NCI-H526 (cell line): ENCODE measurements at regions not wholly inside any gene's neighbourhood (a gene's known extent, or its start where the extent isn't known, plus 50 kb on each side); places are given as distances from the start of the nearest gene placed in this dataset.
A peak's percentile ranks its signal among the peaks of the same experiment; 100 is the strongest.
"Not testable (repeated sequence)": the region's sequence is repeated elsewhere in the genome, so short reads cannot be mapped to it uniquely, and the experiment has no call there.

ENCODE experiments used
- DNase-seq, 2 experiments: peaks; one replicate each; lab custom pipeline; 2025; lab: John Stamatoyannopoulos, UW

DNA sequence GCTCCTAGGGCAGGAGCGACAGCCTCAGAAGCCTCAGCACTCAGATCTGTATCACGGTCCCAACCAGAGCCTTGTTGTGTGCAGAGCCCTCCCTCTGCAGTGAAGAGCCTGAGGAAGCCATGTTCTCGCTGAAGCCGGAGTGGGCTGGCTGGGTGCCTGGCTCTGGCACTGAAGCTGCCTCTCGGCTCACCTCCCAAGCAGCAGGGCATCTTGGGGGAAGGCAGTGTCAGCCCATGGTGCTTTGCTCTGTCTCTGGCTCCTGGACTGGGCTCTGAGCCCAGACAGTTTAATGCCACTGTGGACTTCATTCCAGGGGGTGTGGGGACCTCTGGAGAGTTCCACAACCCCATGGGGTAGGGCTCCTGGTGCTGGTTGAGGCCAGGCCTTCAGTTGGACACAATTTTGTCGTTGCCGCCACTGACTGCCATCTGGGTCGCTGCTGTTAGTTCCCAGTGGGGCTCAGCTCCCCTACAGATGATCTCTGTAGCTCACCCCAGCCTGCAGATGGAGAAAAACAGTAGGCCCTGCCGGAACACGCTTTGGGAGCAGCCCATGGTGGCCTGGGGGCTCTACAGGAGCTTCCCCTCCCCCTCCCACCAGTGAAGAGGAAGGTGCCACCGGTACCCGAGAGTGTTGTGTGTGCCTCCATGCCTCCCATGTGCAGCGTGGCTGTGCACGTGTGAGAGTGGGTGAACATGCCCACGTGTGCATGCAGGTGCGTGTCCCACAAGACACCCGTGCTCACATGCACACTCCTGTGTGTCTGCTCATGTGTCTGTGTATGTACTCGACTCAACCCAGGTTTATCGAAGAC lies 86.5 kb upstream of the B3GAT1 start:
- DNase-seq = no peak

DNA sequence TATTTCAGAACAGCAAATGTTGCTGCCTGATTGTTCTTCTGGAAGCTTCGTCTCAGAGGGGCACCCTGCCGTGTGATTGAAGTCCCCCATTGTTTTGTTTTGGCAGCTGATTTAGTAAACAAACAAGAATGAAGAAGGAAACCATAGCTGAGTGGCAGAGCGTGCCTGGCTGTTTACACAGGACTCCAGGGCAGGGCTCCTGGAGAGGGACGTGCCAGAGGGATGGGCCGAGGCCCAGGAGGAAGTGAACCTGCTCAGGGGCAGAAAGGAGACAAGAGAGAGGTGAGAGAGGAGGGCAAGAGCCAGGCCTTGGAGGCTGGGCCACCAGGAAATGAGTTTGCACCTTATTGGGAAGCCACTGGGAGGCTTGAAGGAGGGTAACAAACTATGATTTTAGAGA lies 85.5 kb upstream of the B3GAT1 start:
- DNase-seq = no peak

DNA sequence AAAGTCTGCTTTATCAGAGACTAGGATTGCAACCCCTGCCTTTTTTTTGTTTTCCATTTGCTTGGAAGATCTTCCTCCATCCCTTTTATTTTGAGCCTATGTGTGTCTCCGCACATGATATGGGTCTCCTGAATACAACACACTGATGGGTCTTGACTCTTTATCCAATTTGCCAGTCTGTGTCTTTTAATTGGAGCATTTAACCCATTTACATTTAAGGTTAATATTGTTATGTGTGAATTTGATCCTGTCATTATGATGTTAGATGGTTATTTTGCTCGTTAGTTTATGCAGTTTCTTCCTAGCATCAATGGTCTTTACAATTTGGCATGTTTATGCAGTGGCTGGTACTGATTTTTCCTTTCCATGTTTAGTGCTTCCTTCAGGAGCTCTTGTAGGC lies 84.0 kb upstream of the B3GAT1 start:
- not testable (repeated sequence) for DNase-seq

DNA sequence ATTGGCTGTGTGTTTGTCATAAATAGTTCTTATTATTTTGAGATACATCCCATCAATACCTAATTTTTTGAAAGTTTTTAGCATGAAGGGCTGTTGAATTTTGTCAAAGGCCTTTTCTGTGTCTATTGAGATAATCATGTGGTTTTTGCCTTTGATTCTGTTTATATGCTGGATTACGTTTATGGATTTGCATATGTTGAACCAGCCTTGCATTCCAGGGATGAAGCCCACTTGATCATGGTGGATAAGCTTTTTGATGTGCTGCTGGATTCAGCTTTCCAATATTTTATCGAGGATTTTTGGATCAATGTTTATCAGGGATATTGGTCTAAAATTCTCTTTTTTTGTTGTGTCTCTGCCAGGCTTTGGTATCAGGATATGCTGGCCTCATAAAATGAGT lies 82.4 kb upstream of the B3GAT1 start:
- not testable (repeated sequence) for DNase-seq

DNA sequence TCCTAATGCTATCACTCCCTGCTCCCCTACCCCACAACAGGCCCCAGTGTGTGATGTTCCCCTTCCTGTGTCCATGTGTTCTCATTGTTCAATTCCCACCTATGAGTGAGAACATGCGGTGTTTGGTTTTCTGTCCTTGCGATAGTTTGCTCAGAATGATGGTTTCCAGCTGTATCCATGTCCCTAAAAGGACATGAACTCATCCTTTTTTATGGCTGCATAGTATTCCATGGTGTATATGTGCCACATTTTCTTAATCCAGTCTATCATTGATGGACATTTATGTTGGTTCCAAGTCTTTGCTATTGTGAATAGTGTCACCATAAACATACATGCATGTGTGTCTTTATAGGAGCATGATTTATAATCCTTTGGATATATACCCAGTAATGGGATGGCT lies 80.4 kb upstream of the B3GAT1 start:
- not testable (repeated sequence) for DNase-seq

DNA sequence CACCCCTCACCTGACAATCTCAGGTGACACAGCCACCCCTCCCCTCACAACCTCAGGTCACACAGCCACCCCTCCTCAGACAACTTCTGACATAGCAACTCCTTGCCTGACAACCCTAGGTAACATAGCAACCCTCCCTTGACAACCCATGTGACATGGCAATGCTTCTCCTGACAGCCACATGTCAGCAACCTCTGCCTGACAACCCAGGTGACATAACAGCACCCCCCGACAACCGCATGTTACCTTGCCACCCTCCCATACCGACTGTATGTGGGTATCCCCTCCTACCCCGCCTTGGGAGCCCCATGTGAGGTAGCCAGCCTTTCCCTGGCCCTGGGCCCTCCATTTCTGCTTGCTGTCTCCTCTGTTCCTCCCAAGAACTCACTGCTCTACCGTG lies 77.7 kb upstream of the B3GAT1 start:
- DNase-seq = no peak

DNA sequence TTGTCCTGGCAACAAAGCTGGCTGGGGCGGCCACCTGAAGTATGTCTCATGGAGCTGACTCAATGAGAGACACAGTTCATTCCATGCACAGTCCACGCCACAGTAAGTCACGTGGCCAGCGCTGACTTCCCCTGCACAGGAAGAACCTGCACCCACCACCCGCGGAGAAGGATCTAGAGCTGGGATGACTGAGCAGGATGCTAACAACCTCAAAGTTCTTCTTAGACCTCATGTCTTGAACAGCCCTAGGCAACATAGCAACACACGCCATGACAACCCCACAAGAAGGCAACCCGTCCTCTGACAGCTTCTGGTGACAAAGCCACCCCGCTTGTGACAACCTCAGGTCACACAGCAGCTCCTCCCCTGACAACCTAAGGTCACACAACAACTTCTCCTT lies 76.9 kb upstream of the B3GAT1 start:
- DNase-seq = no peak

DNA sequence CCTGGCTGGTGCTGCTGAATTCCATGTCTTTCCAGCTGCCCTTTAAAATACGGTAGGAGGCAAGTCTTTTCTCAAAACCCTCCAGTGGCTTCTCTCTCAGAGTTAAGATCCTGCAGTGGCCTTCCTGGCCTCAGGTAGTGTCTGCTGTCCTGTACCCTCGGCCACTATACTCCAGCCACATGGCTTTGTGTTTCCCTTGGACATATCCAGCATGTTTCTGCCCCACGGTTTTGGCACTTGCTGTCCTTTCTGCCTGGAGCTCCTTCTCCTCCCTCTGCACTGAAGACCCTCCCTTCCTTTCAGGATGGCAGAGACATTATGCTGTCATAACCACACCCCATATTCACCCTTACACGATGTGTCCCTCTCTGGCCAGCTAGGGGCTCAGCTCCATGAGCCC lies 76.5 kb upstream of the B3GAT1 start:
- DNase-seq = no peak

DNA sequence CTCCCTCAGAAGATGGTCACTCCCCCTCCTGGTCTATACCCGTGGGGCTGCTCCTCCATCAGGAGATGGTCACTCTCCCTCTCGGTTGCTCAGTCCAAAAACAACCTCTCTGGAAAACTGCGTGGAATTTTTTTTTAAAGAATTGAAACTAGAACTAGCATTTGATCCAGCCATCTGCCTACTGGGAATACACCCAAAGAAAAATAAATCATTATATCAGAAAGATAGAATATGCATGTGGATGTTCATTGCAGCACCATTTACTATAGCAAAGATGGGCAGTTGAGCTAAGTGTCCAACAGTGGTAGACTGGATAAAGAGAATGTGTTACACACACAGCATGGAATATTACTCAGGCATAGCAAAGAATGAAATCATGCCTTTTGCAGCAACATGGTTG lies 75.7 kb upstream of the B3GAT1 start:
- no peak for DNase-seq

DNA sequence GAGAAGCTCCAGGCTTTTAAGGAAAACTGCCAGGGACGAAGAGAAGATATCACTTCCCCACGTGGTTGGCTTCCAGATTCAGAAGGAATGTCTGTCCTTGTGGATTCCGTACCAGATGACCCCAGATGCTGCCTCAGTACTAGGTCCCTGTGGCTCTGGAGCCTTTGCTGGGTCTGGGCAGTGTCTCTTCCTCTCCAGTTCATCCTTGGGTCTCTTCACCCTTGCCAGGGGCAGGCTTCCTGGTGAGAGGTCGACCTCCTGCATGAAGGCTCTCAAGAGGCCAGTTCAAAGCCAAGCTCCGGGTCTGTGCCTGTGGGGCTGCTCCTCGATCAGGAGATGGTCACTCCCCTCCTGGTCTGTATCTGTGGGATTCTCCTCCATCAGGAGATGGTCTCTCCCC lies 74.7 kb upstream of the B3GAT1 start:
- DNase-seq = no peak

DNA sequence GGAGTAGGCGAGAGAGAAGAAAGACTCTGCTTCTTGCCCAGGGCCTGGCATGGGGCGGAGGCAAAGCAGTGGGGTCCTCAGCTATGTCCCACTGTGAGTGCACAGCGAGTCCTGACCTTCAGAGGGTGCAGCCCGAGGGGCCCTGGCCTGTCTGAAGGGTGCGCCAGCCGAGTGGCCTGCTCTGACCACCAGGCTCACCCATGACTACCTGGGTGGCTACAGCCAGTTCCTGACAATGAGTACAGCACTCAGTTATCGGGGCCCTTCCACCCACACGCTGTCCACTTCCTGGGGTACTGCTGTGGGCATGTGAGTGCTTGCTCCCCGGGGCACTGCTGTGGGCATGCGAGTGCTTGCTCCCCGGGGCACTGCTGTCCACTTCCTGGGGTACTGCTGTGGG lies 74.1 kb upstream of the B3GAT1 start:
- DNase-seq = no peak

DNA sequence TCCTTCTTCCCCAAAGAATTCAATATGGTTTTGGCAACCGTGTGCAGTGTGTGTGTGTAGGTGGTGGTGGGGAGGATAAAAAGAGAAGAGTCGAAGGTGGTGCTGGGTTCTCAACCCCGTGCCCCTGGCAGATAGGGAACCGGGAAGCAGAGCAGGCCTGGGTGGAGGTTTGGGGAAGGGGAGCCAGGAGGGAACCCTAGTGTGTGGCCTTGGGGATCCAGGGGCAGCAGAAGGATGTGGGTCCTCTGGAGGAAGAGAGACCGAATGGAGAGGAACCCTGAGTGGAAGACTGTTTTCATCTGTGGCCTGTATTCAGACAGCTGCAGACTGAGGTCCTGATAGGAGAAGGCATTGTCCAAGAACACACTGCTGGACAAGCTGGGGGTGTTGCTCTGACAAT lies 73.3 kb upstream of the B3GAT1 start:
- DNase-seq = no peak

DNA sequence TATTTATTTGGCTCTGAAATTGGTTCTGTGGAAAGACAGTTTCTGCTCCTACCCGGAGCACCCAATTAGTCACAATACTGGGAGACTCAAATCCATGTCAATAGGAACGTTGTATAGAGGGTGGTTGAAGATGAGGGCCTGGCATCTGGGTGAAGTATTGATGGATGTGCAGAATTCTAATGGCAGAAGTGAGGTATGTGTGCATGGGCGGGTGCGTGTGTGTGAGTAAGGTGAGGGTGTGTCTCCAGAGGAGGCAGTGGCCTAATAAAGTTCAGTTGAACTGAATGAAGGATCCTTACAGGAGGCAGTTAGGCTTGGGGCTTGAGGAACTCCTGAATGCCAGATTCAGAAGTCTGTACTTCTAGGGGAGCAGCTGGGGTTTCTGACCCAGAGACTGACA lies 71.8 kb upstream of the B3GAT1 start:
- no peak for DNase-seq

DNA sequence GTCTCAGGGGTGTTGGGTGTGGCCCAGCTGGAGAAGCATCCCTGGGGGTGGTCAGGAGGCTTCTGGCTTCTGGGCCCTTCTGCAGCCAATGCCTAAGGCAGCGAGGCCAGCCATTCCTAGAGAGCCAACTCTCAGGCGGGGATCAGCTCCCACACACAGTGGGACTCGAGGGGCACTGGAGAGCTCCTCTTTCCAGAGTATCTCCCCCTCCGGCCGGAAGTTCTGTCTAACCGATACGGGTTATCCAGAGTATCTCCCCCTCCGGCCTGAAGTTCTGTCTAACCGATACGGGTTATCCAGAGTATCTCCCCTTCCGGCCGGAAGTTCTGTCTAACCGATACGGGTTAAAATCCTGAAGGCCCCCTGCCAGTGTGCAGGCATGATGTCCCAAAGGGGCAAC lies 71.2 kb upstream of the B3GAT1 start:
- DNase-seq = no peak

DNA sequence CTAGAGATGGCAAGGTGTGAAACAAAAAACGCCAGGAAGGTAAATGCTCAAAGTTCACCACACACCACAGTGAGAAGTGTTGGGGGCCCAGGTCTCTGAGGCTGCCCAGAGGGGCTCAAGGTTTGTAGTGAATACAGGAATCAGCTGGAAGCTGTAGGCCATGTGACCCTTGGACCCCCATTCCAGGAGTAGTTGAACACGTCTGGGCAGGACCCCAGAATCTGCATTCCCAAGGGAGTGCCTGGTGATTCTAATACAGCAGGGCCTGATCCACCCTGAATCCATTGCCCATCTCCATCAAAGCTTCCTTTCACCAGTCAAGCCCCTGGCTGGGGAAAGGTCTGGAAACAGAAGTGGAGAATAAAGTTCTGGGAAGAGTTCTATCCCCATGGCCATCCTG lies 70.8 kb upstream of the B3GAT1 start:
- DNase-seq = no peak

DNA sequence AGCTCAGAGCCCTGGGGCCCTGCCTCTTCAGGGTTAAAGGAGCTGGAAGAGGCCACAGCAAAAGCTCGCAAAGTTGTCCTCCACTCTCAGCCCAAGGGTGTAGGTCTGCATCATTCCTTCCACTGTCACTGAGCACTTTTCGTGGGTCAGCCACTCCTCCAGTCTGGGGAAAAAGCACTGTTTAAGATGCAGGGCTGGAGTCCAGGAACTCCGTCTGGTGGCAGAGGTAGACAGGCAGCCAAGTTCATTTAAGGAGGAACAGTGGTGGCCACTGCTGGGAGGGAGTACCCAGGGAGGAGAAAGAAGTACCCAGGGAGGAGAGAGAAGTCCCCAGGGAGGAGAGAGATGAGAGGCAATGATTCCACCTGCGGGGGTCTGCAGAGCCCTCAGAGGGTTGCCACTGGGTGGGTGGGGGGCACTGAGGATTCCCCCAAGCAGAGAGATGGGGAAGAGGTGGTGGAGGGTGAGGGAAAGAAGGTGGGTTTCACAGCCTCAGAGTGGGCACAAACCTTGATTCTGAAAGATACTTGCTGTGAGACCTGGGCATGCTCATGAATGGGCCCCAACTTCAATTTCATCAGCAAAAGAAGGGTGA lies 70.0 kb upstream of the B3GAT1 start:
- DNase-seq = no peak

DNA sequence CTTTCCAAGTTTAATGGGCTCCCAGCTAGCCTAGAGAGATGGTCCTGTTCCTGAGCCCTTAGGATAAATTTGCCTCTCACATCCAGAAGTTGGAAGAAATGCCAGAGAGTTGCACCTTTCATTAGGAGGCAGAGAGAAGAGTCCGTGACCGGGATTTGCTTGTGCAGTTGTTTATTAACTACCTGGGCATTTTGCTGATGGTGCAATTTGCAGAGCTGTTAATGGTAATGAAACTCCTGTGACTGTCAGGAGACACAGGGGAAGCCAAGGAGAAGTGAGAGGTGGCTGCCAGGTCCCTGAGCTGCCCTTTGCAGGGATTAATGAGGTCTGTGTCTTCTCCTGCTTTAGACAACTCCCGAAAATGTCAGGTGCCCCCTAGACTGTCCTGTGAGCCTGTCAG lies 69.1 kb upstream of the B3GAT1 start:
- no peak for DNase-seq

DNA sequence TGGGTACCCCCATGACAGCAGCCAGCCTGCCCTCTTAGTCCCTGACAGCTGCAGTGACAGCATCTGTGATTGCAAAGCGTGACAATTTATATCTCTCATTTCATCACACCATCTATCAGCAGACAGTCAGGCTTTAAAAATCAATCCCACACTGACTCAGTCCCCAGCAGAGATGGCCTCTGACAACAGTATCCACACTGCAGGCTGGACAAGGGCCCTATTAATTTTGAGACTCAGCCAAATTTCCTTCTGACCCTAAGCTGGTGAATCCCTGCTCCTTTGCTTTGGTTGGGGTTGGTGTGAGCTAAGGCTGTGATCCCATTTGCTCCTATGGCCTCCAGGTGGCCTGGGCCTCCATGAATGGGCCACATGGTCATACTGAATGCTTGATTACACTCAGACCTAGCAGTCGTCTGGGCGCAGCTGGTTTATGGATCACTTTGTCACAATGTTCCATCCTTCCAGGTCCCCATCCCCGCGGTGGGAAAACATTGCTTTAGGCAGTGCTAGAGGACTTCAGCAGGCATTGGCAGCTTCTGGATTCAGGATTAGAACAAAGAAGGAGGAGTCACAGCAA lies 68.2 kb upstream of the B3GAT1 start:
- no peak for DNase-seq

DNA sequence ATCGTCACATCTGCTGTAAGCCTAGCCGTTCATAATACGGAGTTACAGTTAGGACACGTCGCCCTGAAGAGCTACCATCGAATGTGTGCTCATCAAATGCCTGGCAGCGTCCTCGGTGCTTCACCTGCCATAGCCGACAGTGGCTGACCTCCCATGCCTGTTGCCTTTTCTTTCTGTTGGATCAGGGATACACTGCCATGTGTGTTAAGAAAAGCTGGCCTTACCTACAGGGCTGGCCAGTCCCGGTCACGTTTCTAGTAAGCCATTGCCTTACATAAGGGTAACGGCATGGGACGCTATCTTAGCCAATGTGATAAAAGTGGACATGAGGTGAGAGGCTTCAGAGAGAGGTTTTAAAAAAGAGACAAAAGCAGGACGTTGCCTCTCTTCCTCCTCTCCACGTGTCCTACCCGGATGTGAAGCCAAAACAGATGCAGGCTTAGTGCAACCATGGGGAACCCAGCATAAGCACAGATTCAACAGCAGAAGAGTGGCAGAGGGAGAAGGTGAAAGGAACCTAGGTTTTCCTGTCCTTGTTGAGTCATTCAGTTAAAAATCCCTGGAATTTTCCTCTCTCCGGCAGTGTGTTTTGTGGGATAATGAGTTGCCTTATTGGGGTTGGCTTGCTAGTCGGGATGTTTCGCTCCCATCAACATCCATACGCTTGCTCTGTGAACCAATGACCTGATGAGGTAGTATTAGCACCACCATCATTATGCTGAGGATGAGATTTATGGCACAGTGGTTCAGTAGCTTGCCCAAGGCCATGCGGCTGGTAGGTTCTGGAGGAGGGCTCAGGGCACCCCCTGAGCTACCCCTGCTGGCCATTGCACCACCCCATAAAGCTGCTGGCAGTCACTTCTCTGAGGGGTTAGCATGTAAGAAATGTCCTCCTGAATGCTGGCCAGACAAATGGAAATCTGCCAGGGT lies 67.4 kb upstream of the B3GAT1 start:
- no peak for DNase-seq

DNA sequence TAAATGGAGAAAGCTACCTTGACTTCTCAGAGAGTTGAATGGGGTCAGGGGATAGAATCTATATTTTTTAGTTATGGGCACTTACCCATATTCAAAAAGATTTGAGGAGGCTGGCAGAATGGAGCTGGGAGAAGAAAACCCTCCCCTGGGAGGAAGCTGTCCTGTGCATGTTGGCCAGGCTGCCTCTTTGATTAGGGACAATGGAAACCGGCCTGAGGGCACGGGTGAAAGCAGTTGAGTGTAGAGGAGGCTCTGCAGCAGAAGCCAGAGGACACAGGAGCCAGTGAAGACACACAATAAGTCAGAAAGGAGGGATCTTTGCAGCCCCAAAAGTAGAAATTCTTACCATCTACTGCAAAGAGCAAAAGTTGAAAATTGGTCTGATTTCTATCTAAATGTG lies 66.6 kb upstream of the B3GAT1 start:
- peak in 1 of 2 experiments; percentile 41 for DNase-seq

DNA sequence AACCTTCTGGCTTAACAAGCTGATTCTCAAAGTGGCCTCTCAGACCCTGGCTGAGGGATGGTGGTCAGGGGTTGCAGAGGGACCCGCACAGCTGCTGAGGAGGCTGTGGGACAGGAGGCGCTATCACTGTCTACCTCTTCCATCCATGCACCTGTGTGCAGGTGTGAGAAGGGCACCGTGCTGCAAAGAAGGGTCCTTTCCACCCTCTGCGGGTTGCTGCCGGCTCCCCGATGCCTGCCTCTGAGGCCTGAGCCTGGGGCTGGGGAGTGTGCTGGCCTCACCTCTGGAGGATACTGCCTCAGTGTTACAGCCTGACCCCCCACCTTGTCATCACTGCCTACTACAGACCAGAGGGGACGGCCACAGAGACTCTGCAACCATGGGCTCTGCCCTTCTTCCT lies 66.1 kb upstream of the B3GAT1 start:
- no peak for DNase-seq

DNA sequence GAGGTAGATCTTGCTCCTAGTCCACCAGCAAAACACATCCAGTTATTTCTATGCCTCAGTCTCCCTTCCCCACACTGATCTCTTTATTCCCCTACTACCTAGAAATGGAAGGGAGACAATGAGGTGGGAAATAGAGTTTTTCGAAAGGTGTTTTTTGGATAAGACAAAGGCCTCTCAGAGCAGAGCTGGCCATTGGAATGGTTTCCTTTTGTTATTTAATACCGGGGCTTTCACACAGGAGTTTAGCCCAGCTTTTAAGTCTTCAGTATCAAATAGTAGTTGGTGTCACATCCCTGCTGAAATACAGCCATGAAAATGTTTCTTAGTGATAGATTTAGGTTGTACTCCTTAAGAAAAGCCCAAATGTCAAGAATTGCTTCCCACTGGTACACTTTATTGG lies 65.4 kb upstream of the B3GAT1 start:
- DNase-seq = no peak
